Peyer's patch (tissue), 4 donors: ENCODE measurements at regions not wholly inside any gene's neighbourhood (a gene's known extent, or its start where the extent isn't known, plus 50 kb on each side); places are given as distances from the start of the nearest gene placed in this dataset.

ENCODE experiments used
- CTCF ChIP-seq, 6 experiments: fragments of 450-650 bp in 4 of 6; fragments of 200-600 bp in 2 of 6; sonication (generic) in 1 of 6; IDR thresholded peaks; one replicate each; pipeline ENCODE4 v1.5.1; 2017 to 2019; ENCODE audit warnings: antibody characterized with exemption in 6 of 6, mild to moderate bottlenecking in 3 of 6, moderate library complexity in 1 of 6
- POLR2A ChIP-seq, 2 donors: fragments of 450-650 bp; IDR thresholded peaks; one replicate each; pipeline ENCODE4 v1.5.1; 2017; ENCODE audit warnings: antibody characterized with exemption in 2 of 2, mild to moderate bottlenecking in 2 of 2, moderate library complexity in 2 of 2

- TF ChIP-seq CTCF (IDR thresholded peaks at IDR 0.05) (no peak), POLR2A (IDR thresholded peaks at IDR 0.05) (no peak)
Observed at GRCh38 chr5:58400737-58401136, 59.1 kb downstream of the PLK2 start.
